ENCODE measurements at regions not wholly inside any gene's neighbourhood (a gene's known extent, or its start where the extent isn't known, plus 50 kb on each side); places are given as distances from the start of the nearest gene placed in this dataset.

DNA sequence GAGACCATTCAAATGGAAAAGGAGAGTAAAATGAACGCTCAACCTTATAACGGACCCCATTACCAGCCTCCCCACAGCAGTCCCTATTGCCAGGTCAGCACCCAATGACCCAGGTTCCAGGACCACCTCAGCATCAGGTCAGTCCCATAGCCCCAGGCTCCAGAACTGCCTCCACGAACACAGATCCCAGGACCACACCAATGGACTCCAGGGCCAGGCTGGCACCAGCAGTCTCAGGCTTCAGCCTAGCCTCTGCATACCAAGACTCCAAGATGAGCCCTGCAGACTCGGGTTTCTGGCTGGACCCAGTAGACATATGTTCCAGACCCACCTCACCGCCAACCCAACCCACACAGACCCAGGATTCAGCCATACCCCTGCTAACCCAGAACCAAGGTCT is 625.0 kb upstream of the RGS18 start:
- FAIRE-seq: no peak
- TF ChIP-seq TAF1 (IDR thresholded peaks at IDR 0.05; ENCODE audit: low read depth, low read length) (no peak), SPI1 (IDR thresholded peaks at IDR 0.05; ENCODE audit: low read depth, low read length) (no peak), POU2F2 (IDR thresholded peaks at IDR 0.05; ENCODE audit: low read depth, low read length) (no peak), PAX5 (IDR thresholded peaks at IDR 0.05; ENCODE audit: insufficient read depth, low read length, severe bottlenecking) (no peak), POLR2AphosphoS5 (IDR thresholded peaks at IDR 0.05; ENCODE audit: low read depth, low read length) (no peak), POLR2A (IDR thresholded peaks at IDR 0.05; ENCODE audit: low read depth, low read length) (no peak)

GRCh38 chr1:191536791-191537429 is 621.4 kb upstream of the RGS18 start:
- TF ChIP-seq POU2F2 (IDR thresholded peaks at IDR 0.05; ENCODE audit: low read depth, low read length): no peak
- FAIRE-seq: no peak
- no peak for DNase-seq (ENCODE audit: insufficient read length, low spot score)

More for the DNA sequence above, 625.0 kb upstream of the RGS18 start:
- DNase-seq (ENCODE audit: insufficient read length, low spot score): no peak

- DNase-seq (ENCODE audit: insufficient read length, low spot score): no peak
- FAIRE-seq: no peak
- TF ChIP-seq SPI1 (IDR thresholded peaks at IDR 0.05; ENCODE audit: low read depth, low read length): no peak
- no peak for TF ChIP-seq POLR2AphosphoS5 (IDR thresholded peaks at IDR 0.05; ENCODE audit: low read depth, low read length)
- no peak for TF ChIP-seq PAX5 (IDR thresholded peaks at IDR 0.05; ENCODE audit: insufficient read depth, low read length, severe bottlenecking)
- no peak for TF ChIP-seq POLR2A (IDR thresholded peaks at IDR 0.05; ENCODE audit: low read depth, low read length)
- no peak for TF ChIP-seq POU2F2 (IDR thresholded peaks at IDR 0.05; ENCODE audit: low read depth, low read length)
- no peak for TF ChIP-seq TAF1 (IDR thresholded peaks at IDR 0.05; ENCODE audit: low read depth, low read length)
These were observed 616.5 kb upstream of the RGS18 start for GRCh38 chr1:191541758-191542157.

GRCh38 chr1:191542444-191542843 is 615.8 kb upstream of the RGS18 start:
- DNase-seq (ENCODE audit: insufficient read length, low spot score) (no peak), FAIRE-seq (no peak)
- no peak for TF ChIP-seq POLR2A (IDR thresholded peaks at IDR 0.05; ENCODE audit: low read depth, low read length)
- TF ChIP-seq SPI1 (IDR thresholded peaks at IDR 0.05; ENCODE audit: low read depth, low read length): no peak
- no peak for TF ChIP-seq PAX5 (IDR thresholded peaks at IDR 0.05; ENCODE audit: insufficient read depth, low read length, severe bottlenecking)
- TF ChIP-seq TAF1 (IDR thresholded peaks at IDR 0.05; ENCODE audit: low read depth, low read length): no peak
- TF ChIP-seq POLR2AphosphoS5 (IDR thresholded peaks at IDR 0.05; ENCODE audit: low read depth, low read length): no peak
- TF ChIP-seq POU2F2 (IDR thresholded peaks at IDR 0.05; ENCODE audit: low read depth, low read length): no peak

- no peak for TF ChIP-seq SPI1 (IDR thresholded peaks at IDR 0.05; ENCODE audit: low read depth, low read length)
- TF ChIP-seq POU2F2 (IDR thresholded peaks at IDR 0.05; ENCODE audit: low read depth, low read length): no peak
- no peak for TF ChIP-seq PAX5 (IDR thresholded peaks at IDR 0.05; ENCODE audit: insufficient read depth, low read length, severe bottlenecking)
- no peak for TF ChIP-seq POLR2A (IDR thresholded peaks at IDR 0.05; ENCODE audit: low read depth, low read length)
- TF ChIP-seq TAF1 (IDR thresholded peaks at IDR 0.05; ENCODE audit: low read depth, low read length): no peak
- TF ChIP-seq POLR2AphosphoS5 (IDR thresholded peaks at IDR 0.05; ENCODE audit: low read depth, low read length): no peak
- FAIRE-seq (no peak), DNase-seq (ENCODE audit: insufficient read length, low spot score) (no peak)
These were observed 611.5 kb upstream of the RGS18 start for GRCh38 chr1:191546803-191547202.

GRCh38 chr1:191551019-191551418 is 607.2 kb upstream of the RGS18 start:
- TF ChIP-seq TAF1 (IDR thresholded peaks at IDR 0.05; ENCODE audit: low read depth, low read length): no peak
- TF ChIP-seq POLR2A (IDR thresholded peaks at IDR 0.05; ENCODE audit: low read depth, low read length): no peak
- no peak for TF ChIP-seq POU2F2 (IDR thresholded peaks at IDR 0.05; ENCODE audit: low read depth, low read length)
- TF ChIP-seq PAX5 (IDR thresholded peaks at IDR 0.05; ENCODE audit: insufficient read depth, low read length, severe bottlenecking): no peak
- no peak for TF ChIP-seq SPI1 (IDR thresholded peaks at IDR 0.05; ENCODE audit: low read depth, low read length)
- no peak for TF ChIP-seq POLR2AphosphoS5 (IDR thresholded peaks at IDR 0.05; ENCODE audit: low read depth, low read length)
- no peak for DNase-seq (ENCODE audit: insufficient read length, low spot score)
- FAIRE-seq: no peak

DNA sequence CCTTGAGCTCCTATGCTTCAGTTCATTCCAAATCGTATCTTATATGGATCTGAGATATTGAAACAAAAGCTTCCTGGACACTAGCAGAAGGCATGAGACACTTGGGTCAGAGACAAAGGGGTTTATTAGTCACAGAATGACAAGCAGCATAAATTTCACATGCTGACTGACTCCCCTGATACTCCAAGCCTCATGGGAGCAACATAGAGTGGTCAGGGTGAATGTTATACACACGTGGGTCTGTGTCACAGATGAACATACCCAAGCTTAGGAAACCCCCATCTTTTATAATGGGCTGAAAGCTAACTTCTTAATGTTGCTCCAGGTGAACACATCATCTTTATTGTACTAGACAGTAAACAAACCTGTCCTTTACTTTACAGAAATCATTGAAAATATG is 599.9 kb upstream of the RGS18 start:
- DNase-seq (ENCODE audit: insufficient read length, low spot score) (no peak), FAIRE-seq (no peak)
- no peak for TF ChIP-seq POU2F2 (IDR thresholded peaks at IDR 0.05; ENCODE audit: low read depth, low read length)
- TF ChIP-seq POLR2AphosphoS5 (IDR thresholded peaks at IDR 0.05; ENCODE audit: low read depth, low read length): no peak
- no peak for TF ChIP-seq PAX5 (IDR thresholded peaks at IDR 0.05; ENCODE audit: insufficient read depth, low read length, severe bottlenecking)
- TF ChIP-seq SPI1 (IDR thresholded peaks at IDR 0.05; ENCODE audit: low read depth, low read length): no peak
- no peak for TF ChIP-seq TAF1 (IDR thresholded peaks at IDR 0.05; ENCODE audit: low read depth, low read length)
- no peak for TF ChIP-seq POLR2A (IDR thresholded peaks at IDR 0.05; ENCODE audit: low read depth, low read length)

DNA sequence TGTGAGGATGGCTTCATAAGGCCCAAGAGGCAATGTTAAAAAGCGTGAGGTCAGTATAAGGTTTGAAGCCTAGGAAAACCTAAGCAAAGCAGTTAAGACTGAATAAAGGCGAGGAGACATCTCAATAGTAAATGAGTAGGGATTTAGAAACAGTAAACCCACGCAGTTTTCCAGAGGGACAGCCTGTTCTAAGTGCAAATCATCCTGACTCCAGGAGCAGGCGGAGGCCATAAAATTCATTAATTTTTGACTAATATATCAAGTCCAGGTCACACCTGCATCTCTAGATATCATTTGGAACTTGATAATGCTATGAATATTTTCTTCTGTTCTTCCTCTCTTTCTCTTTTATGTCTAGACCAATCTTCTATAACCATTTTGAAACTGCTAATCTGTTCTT is 597.0 kb upstream of the RGS18 start:
- no peak for DNase-seq (ENCODE audit: insufficient read length, low spot score)
- FAIRE-seq: no peak
- TF ChIP-seq TAF1 (IDR thresholded peaks at IDR 0.05; ENCODE audit: low read depth, low read length) (no peak), POLR2AphosphoS5 (IDR thresholded peaks at IDR 0.05; ENCODE audit: low read depth, low read length) (no peak), POU2F2 (IDR thresholded peaks at IDR 0.05; ENCODE audit: low read depth, low read length) (no peak), POLR2A (IDR thresholded peaks at IDR 0.05; ENCODE audit: low read depth, low read length) (no peak), PAX5 (IDR thresholded peaks at IDR 0.05; ENCODE audit: insufficient read depth, low read length, severe bottlenecking) (no peak), SPI1 (IDR thresholded peaks at IDR 0.05; ENCODE audit: low read depth, low read length) (no peak)

DNA sequence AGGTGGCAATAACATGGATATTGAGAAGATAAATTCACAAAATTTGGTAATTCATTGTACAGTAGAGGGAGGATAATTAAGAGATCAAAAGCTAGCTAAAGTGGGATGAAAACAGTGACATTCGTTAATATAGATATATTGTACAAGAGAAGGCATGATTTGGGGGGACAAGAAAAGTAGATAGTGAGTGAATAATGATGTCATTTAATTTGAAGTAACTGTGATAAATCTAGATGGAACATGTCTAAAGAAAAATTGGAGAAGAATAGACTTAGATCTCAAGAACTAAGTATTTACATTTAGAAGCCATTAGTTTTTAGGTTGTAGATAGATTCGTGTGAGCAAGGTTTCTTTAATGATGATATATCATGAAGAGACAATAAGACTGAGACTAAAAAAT is 594.0 kb upstream of the RGS18 start:
- FAIRE-seq (no peak), DNase-seq (ENCODE audit: insufficient read length, low spot score) (no peak)
- TF ChIP-seq TAF1 (IDR thresholded peaks at IDR 0.05; ENCODE audit: low read depth, low read length) (no peak), POLR2A (IDR thresholded peaks at IDR 0.05; ENCODE audit: low read depth, low read length) (no peak), PAX5 (IDR thresholded peaks at IDR 0.05; ENCODE audit: insufficient read depth, low read length, severe bottlenecking) (no peak), POU2F2 (IDR thresholded peaks at IDR 0.05; ENCODE audit: low read depth, low read length) (no peak), POLR2AphosphoS5 (IDR thresholded peaks at IDR 0.05; ENCODE audit: low read depth, low read length) (no peak), SPI1 (IDR thresholded peaks at IDR 0.05; ENCODE audit: low read depth, low read length) (no peak)

GRCh38 chr1:191572479-191572878 is 585.8 kb upstream of the RGS18 start:
- FAIRE-seq: no peak
- DNase-seq (ENCODE audit: insufficient read length, low spot score): no peak
- no peak for TF ChIP-seq POLR2AphosphoS5 (IDR thresholded peaks at IDR 0.05; ENCODE audit: low read depth, low read length)
- TF ChIP-seq POU2F2 (IDR thresholded peaks at IDR 0.05; ENCODE audit: low read depth, low read length): no peak
- TF ChIP-seq TAF1 (IDR thresholded peaks at IDR 0.05; ENCODE audit: low read depth, low read length): no peak
- TF ChIP-seq PAX5 (IDR thresholded peaks at IDR 0.05; ENCODE audit: insufficient read depth, low read length, severe bottlenecking): no peak
- TF ChIP-seq SPI1 (IDR thresholded peaks at IDR 0.05; ENCODE audit: low read depth, low read length): no peak
- no peak for TF ChIP-seq POLR2A (IDR thresholded peaks at IDR 0.05; ENCODE audit: low read depth, low read length)

Data from GM12891 (cell line).